SK-N-SH treated with all-trans-retinoic acid at 6 μM for 48 hours (cell line): ENCODE measurements at regions not wholly inside any gene's neighbourhood (a gene's known extent, or its start where the extent isn't known, plus 50 kb on each side); places are given as distances from the start of the nearest gene placed in this dataset.

Source experiments
- ATAC-seq: fragments of 200-7000 bp; cut with Tn5 transposase; 3 replicates; pipeline ENCODE4 v1.9.1; 2020; ENCODE audit warnings: mild to moderate bottlenecking, moderate library complexity
- ARNTL ChIP-seq: fragments of 450-650 bp; formaldehyde crosslinking; IDR thresholded peaks from 2 replicates; pipeline ENCODE4 v1.5.0; 2020; ENCODE audit warnings: low read depth, mild to moderate bottlenecking, moderate library complexity, borderline replicate concordance
- BACH2 ChIP-seq: fragments of 250-450 bp; sonication (Bioruptor Pico); IDR thresholded peaks from 2 replicates; pipeline ENCODE4 v1.9.0; 2021; ENCODE audit warnings: mild to moderate bottlenecking, borderline replicate concordance
- CREB5 ChIP-seq: fragments of 250-450 bp; sonication (Bioruptor Pico); IDR thresholded peaks from 2 replicates; pipeline ENCODE4 v1.5.1; 2020; ENCODE audit warnings: low read depth, mild to moderate bottlenecking, moderate library complexity
- CSDC2 ChIP-seq: fragments of 250-450 bp; sonication (Bioruptor Pico); IDR thresholded peaks from 2 replicates; pipeline ENCODE4 v1.5.0; 2020; ENCODE audit warnings: mild to moderate bottlenecking, moderate library complexity
- CSRNP3 ChIP-seq: fragments of 250-450 bp; sonication (Bioruptor Pico); IDR thresholded peaks from 2 replicates; pipeline ENCODE4 v1.5.1; 2021; ENCODE audit warnings: mild to moderate bottlenecking, moderate library complexity
- ESRRG ChIP-seq: fragments of 250-450 bp; sonication (Bioruptor Pico); IDR thresholded peaks from 2 replicates; pipeline ENCODE4 v1.6.1; 2021; ENCODE audit warnings: mild to moderate bottlenecking
- GLIS3 ChIP-seq: fragments of 250-450 bp; sonication (Bioruptor Pico); IDR thresholded peaks from 2 replicates; pipeline ENCODE4 v1.5.0; 2020; ENCODE audit warnings: mild to moderate bottlenecking, moderate library complexity
- ISL1 ChIP-seq: fragments of 250-450 bp; sonication (Bioruptor Pico); IDR thresholded peaks from 2 replicates; pipeline ENCODE4 v2.1.2; 2022; ENCODE audit warnings: mild to moderate bottlenecking, moderate library complexity
- OSR1 ChIP-seq: fragments of 250-450 bp; sonication (Bioruptor Pico); IDR thresholded peaks from 2 replicates; pipeline ENCODE4 v1.8.0; 2022; ENCODE audit warnings: moderate library complexity, mild to moderate bottlenecking, inconsistent platforms
- PATZ1 ChIP-seq: fragments of 250-450 bp; sonication (Bioruptor Pico); IDR thresholded peaks from 2 replicates; pipeline ENCODE4 v1.8.0; 2020; ENCODE audit warnings: mild to moderate bottlenecking, moderate library complexity, borderline replicate concordance
- POU6F1 ChIP-seq: fragments of 250-450 bp; sonication (Bioruptor Pico); IDR thresholded peaks from 2 replicates; pipeline ENCODE4 v1.8.0; 2021; ENCODE audit warnings: low read depth, mild to moderate bottlenecking, moderate library complexity, borderline replicate concordance
- PPARA ChIP-seq: fragments of 250-450 bp; sonication (Bioruptor Pico); IDR thresholded peaks from 2 replicates; pipeline ENCODE4 v1.5.0; 2020; ENCODE audit warnings: mild to moderate bottlenecking, borderline replicate concordance
- RARB ChIP-seq: fragments of 250-450 bp; sonication (Bioruptor Pico); IDR thresholded peaks from 2 replicates; pipeline ENCODE4 v1.8.0; 2021; ENCODE audit warnings: mild to moderate bottlenecking, moderate library complexity
- TCF4 ChIP-seq: fragments of 250-450 bp; sonication (Bioruptor Pico); IDR thresholded peaks from 2 replicates; pipeline ENCODE4 v1.8.0; 2021; ENCODE audit warnings: mild to moderate bottlenecking, moderate library complexity, borderline replicate concordance
- TSHZ2 ChIP-seq: fragments of 250-450 bp; sonication (Bioruptor Pico); IDR thresholded peaks from 2 replicates; pipeline ENCODE4 v1.5.0; 2020; ENCODE audit warnings: mild to moderate bottlenecking, moderate library complexity
- ZC3H10 ChIP-seq: fragments of 250-450 bp; sonication (Bioruptor Pico); IDR thresholded peaks from 2 replicates; pipeline ENCODE4 v1.5.1; 2021; ENCODE audit warnings: mild to moderate bottlenecking, moderate library complexity
- ZFP3 ChIP-seq: fragments of 250-450 bp; sonication (Bioruptor Pico); IDR thresholded peaks from 2 replicates; pipeline ENCODE4 v1.5.0; 2020; ENCODE audit warnings: mild to moderate bottlenecking, moderate library complexity
- ZNF565 ChIP-seq: fragments of 450-650 bp; formaldehyde crosslinking; conservative IDR thresholded peaks from 2 replicates; pipeline ENCODE4 v1.5.0; 2020; ENCODE audit warnings: low read depth, mild to moderate bottlenecking, moderate library complexity
- ZNF70 ChIP-seq: fragments of 450-650 bp; formaldehyde crosslinking; IDR thresholded peaks from 2 replicates; pipeline ENCODE4 v1.5.0; 2020; ENCODE audit warnings: mild to moderate bottlenecking, moderate library complexity
- ZNF8 ChIP-seq: fragments of 450-650 bp; formaldehyde crosslinking; IDR thresholded peaks from 2 replicates; pipeline ENCODE4 v1.5.0; 2020; ENCODE audit warnings: mild to moderate bottlenecking, moderate library complexity

GRCh38 chr16:65295527-65295926 is 173.7 kb upstream of the CDH11 start (continued):
- no peak for TF ChIP-seq PATZ1 (CRISPR knock-in tag)
- no peak for TF ChIP-seq GLIS3 (CRISPR knock-in tag)

GRCh38 chr16:65294708-65295107 is 172.8 kb upstream of the CDH11 start:
- ATAC-seq, result no peak
- TF ChIP-seq CSDC2 (CRISPR knock-in tag) (no peak), CREB5 (CRISPR knock-in tag) (no peak)

- ATAC-seq, result no peak
Observed at GRCh38 chr16:65294165-65294564, 172.3 kb upstream of the CDH11 start.

GRCh38 chr16:65289022-65289421 is 167.2 kb upstream of the CDH11 start:
- TF ChIP-seq OSR1 (CRISPR knock-in tag) (no peak), ZC3H10 (CRISPR knock-in tag) (no peak), TSHZ2 (CRISPR knock-in tag) (no peak), CSRNP3 (CRISPR knock-in tag) (no peak), POU6F1 (CRISPR knock-in tag) (no peak), ARNTL (CRISPR knock-in tag) (no peak), ZNF565 (CRISPR knock-in tag) (no peak), CSDC2 (CRISPR knock-in tag) (no peak), PATZ1 (CRISPR knock-in tag) (no peak), GLIS3 (CRISPR knock-in tag) (no peak), BACH2 (CRISPR knock-in tag) (no peak), RARB (CRISPR knock-in tag) (no peak), ISL1 (CRISPR knock-in tag) (no peak), PPARA (CRISPR knock-in tag) (no peak), ZFP3 (CRISPR knock-in tag) (no peak), ZNF70 (no peak), TCF4 (no peak), ZNF8 (no peak)
- no peak for ATAC-seq

More at GRCh38 chr16:65294165-65294564, 172.3 kb upstream of the CDH11 start:
- TF ChIP-seq ESRRG (no peak), ISL1 (CRISPR knock-in tag) (no peak)
